ENCODE measurements at regions not wholly inside any gene's neighbourhood (a gene's known extent, or its start where the extent isn't known, plus 50 kb on each side); places are given as distances from the start of the nearest gene placed in this dataset.

DNA sequence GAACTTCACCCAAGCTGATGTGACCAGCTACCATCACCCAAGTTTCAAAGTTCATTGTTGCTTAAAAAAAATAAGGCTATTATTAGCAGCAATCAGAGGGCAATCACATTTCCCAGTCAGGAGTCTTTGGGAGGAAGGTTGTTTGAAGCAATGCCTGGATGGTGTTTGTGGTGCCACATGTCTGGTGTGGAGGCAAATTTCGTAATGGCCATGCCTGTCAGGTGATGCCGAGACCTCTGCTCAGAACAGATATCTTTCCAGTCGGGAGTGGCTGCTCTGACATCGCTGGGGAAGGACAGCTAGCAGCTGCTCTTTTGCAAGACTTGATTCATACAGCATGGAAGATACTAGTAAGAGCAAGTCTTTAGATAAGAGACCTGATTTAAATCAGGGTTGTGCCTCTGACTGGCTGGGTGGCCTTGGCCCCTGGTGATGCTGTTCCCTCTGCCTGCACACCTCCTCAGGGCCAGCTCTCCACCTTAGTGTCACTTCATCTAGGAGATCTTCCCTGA, 187.8 kb upstream of the JUN start (continued):
- TF ChIP-seq, protein P1, sequence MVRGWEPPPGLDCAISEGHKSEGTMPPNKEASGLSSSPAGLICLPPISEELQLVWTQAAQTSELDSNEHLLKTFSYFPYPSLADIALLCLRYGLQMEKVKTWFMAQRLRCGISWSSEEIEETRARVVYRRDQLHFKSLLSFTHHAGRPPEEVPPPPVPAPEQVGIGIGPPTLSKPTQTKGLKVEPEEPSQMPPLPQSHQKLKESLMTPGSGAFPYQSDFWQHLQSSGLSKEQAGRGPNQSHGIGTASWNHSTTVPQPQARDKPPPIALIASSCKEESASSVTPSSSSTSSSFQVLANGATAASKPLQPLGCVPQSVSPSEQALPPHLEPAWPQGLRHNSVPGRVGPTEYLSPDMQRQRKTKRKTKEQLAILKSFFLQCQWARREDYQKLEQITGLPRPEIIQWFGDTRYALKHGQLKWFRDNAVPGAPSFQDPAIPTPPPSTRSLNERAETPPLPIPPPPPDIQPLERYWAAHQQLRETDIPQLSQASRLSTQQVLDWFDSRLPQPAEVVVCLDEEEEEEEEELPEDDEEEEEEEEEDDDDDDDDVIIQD (CRISPR knock-in tag; IDR thresholded peaks at IDR 0.05): no peak
- TF ChIP-seq RAD21 (CRISPR knock-in tag; conservative IDR thresholded peaks at IDR 0.05 in 1 of 2, IDR thresholded peaks at IDR 0.05 in 1 of 2) (no peak; a peak in 1 of 4 replicates), MCM3 (IDR thresholded peaks at IDR 0.05) (no peak), CEBPG (CRISPR knock-in tag; IDR thresholded peaks at IDR 0.05) (no peak), CEBPG (tag; conservative IDR thresholded peaks at IDR 0.05 in 1 of 2, IDR thresholded peaks at IDR 0.05 in 1 of 2) (peak; percentile 57 to 83), ARNT (IDR thresholded peaks at IDR 0.05) (no peak), SNIP1 (IDR thresholded peaks at IDR 0.05; ENCODE audit: low read depth) (no peak), POLR2AphosphoS2 (IDR thresholded peaks at IDR 0.05; ENCODE audit: low read length) (no peak), ZEB2 (IDR thresholded peaks at IDR 0.05) (no peak), TEAD2 (tag; IDR thresholded peaks at IDR 0.05) (no peak), FOXK2 (conservative IDR thresholded peaks at IDR 0.05 in 1 of 2, IDR thresholded peaks at IDR 0.05 in 1 of 2; ENCODE audit: low read depth in 2 of 2) (no peak), STAT5A (IDR thresholded peaks at IDR 0.05; ENCODE audit: borderline replicate concordance, low read length) (no peak), SMAD3 (CRISPR knock-in tag; conservative IDR thresholded peaks at IDR 0.05) (no peak), ZNF24 (IDR thresholded peaks at IDR 0.05) (no peak), ZNF354B (CRISPR knock-in tag; IDR thresholded peaks at IDR 0.05) (no peak), GATA2 (CRISPR knock-in tag; IDR thresholded peaks at IDR 0.05) (0 out of 2 replicates have a peak, but pooled peaks have one; percentile 17), ZNF384 (IDR thresholded peaks at IDR 0.05; ENCODE audit: low read depth, low read length) (no peak), MNT (conservative IDR thresholded peaks at IDR 0.05) (0 out of 4 replicates have a peak, but pooled peaks of 1 of the 2 experiments have one; percentile 17), TCFL5 (CRISPR knock-in tag; conservative IDR thresholded peaks at IDR 0.05) (no peak), GTF2E2 (tag; IDR thresholded peaks at IDR 0.05) (no peak), BDP1 (IDR thresholded peaks at IDR 0.05; ENCODE audit: insufficient read depth, insufficient read length) (no peak), CCNT2 (IDR thresholded peaks at IDR 0.05; ENCODE audit: borderline replicate concordance, extremely low read depth, insufficient read length, low read depth, low read length) (peak; percentile 26), MYC (IDR thresholded peaks at IDR 0.05; ENCODE audit: low read depth, low read length) (peak; percentile 34; the same call in 1 of the 2 replicates), MYC (CRISPR knock-in tag; IDR thresholded peaks at IDR 0.05; ENCODE audit: borderline replicate concordance, low read depth) (no peak), SPI1 (IDR thresholded peaks at IDR 0.05; ENCODE audit: borderline replicate concordance, low read depth, low read length) (no peak), CTBP1 (IDR thresholded peaks at IDR 0.05; ENCODE audit: borderline replicate concordance) (peak; percentile 73; the same call in 1 of the 2 replicates)
- TF ChIP-seq, protein P2, sequence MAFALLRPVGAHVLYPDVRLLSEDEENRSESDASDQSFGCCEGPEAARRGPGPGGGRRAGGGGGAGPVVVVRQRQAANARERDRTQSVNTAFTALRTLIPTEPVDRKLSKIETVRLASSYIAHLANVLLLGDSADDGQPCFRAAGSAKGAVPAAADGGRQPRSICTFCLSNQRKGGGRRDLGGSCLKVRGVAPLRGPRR (CRISPR knock-in tag; IDR thresholded peaks at IDR 0.05): no peak
- TF ChIP-seq, protein P3, sequence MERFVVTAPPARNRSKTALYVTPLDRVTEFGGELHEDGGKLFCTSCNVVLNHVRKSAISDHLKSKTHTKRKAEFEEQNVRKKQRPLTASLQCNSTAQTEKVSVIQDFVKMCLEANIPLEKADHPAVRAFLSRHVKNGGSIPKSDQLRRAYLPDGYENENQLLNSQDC (CRISPR knock-in tag; IDR thresholded peaks at IDR 0.05): no peak
